Caco-2 (cell line): ENCODE measurements at regions not wholly inside any gene's neighbourhood (a gene's known extent, or its start where the extent isn't known, plus 50 kb on each side); places are given as distances from the start of the nearest gene placed in this dataset.

Experiments used
- BruUV-seq: library from RNA; stranded (reverse); fragments of 400-500 nt; replicated peaks from 2 replicates; lab custom pipeline; 2021; lab: Mats Ljungman, UMichigan
- CTCF ChIA-PET: fragments of 300-600 bp; sonication (Branson Sonifier 250); formaldehyde crosslinking; loops from one replicate; lab custom pipeline; 2022; ENCODE audit warnings: antibody characterized with exemption; lab: Charles Lee
- POLR2A ChIA-PET: fragments of 300-600 bp; sonication (Branson Sonifier 250); formaldehyde crosslinking; loops from one replicate; lab custom pipeline; 2022; ENCODE audit warnings: antibody characterized with exemption; lab: Charles Lee
- DNase-seq, 2 experiments: peaks; one replicate each; pipeline versions ENCODE4 v3.0.0 to v3.0.0-alpha.2; 2020 to 2022
- H3K27me3 ChIP-seq: replicated peaks from 2 replicates; pipeline ENCODE4 v1.6.0; 2011; ENCODE audit warnings: low read length; ENCODE audit not compliant: control insufficient read depth, insufficient read depth
- H3K36me3 ChIP-seq: 2 replicates; pipeline ENCODE4 v1.5.1; 2011; ENCODE audit warnings: low read length; ENCODE audit not compliant: control insufficient read depth, insufficient read depth
- H3K4me1 ChIP-seq: fragments of 250-450 bp; sonication (Bioruptor Pico); 2 replicates; pipeline ENCODE4 v1.5.1; 2020; ENCODE audit warnings: mild to moderate bottlenecking
- H3K4me3 ChIP-seq: 2 replicates; pipeline ENCODE4 v1.5.1; 2011; ENCODE audit warnings: low read depth, mild to moderate bottlenecking, control low read depth, low read length
- H3K9me3 ChIP-seq: fragments of 250-450 bp; sonication (Bioruptor Pico); 2 replicates; pipeline ENCODE4 v1.5.1; 2020; ENCODE audit warnings: mild to moderate bottlenecking, moderate library complexity
- H3K27ac Mint-ChIP-seq: one replicate; pipeline ENCODE4 v1.8.0; 2022; ENCODE audit warnings: mixed read lengths; ENCODE audit not compliant: unreplicated experiment
- H3K27me3 Mint-ChIP-seq: one replicate; pipeline ENCODE4 v1.8.0; 2022; ENCODE audit warnings: mixed read lengths; ENCODE audit not compliant: insufficient read depth, unreplicated experiment
- H3K36me3 Mint-ChIP-seq: one replicate; pipeline ENCODE4 v1.8.0; 2022; ENCODE audit warnings: mild to moderate bottlenecking, mixed read lengths; ENCODE audit not compliant: insufficient read depth, unreplicated experiment
- H3K4me1 Mint-ChIP-seq: one replicate; pipeline ENCODE4 v1.8.0; 2022; ENCODE audit warnings: low read depth, mixed read lengths; ENCODE audit not compliant: unreplicated experiment
- H3K4me3 Mint-ChIP-seq: one replicate; pipeline ENCODE4 v1.8.0; 2022; ENCODE audit warnings: mild to moderate bottlenecking, moderate library complexity, mixed read lengths; ENCODE audit not compliant: unreplicated experiment
- H3K9me3 Mint-ChIP-seq: one replicate; pipeline ENCODE4 v1.8.0; 2022; ENCODE audit warnings: mixed read lengths; ENCODE audit not compliant: unreplicated experiment
- CTCF ChIP-seq, 2 experiments: fragments of 200-600 bp in 1 of 2; IDR thresholded peaks; 1 replicate in 1 of 2; 2 replicates in 1 of 2; pipeline versions ENCODE4 v1.5.1 to v1.8.0; 2011 to 2022; ENCODE audit warnings: antibody characterized with exemption in 1 of 2, control low read depth in 1 of 2, inconsistent platforms in 1 of 2, low read depth in 1 of 2, low read length in 1 of 2, mild to moderate bottlenecking in 1 of 2, moderate library complexity in 1 of 2; ENCODE audit not compliant: insufficient read depth in 1 of 2, severe bottlenecking in 1 of 2, unreplicated experiment in 1 of 2
- intact Hi-C: fragments of 100-400 bp; cut with micrococcal nuclease; formaldehyde crosslinking; loops from one replicate; pipeline ENCODE4 v1.10.0; 2022; ENCODE audit not compliant: unreplicated experiment

DNA sequence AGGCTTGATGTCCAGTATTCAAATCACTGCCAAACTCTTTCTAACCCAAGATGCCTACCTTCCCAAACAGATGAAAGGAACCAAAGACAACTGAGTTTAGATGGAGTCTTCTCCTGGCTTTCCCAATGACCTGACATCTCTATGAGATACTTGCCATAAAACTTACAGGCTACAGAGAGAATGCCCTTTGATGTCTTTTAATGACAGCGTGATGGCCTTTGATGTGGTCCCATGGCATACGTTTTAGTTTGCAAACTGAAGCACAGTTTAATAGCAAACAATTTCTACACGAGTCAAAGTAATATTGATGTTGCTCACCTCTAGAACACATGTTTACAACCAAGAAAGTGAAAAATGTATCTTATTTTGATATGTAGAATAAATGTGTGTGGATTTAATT lies 73.2 kb downstream of the ZIC4 start:
- H3K36me3 ChIP-seq = no peaks in the 10 kb centered on the region
- POLR2A ChIA-PET = no interaction called here
- no TSS peak for BruUV-seq

DNA sequence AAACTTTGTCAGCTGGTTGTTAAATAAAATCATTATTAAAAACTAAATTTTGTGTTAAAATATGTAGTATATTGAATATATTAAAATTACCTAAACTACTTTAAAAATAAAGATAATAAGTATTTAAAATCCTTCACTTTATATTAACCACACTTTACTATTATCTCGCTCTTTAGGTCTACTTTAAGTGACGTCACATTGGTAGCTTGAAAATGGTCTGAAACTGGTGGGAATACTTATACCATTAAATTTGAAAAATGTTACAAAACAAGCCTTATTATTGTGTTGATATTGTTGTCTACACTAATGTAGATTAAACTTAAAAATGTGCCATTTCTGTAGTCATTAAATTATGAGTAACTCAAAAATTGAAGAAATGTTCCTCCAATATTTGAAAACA lies 77.6 kb downstream of the ZIC4 start:
- POLR2A ChIA-PET = no interaction called here
- H3K27me3 ChIP-seq = no peaks in the 10 kb centered on the region
- H3K36me3 Mint-ChIP-seq = no peaks in the 10 kb centered on the region

More for the DNA sequence above, 73.2 kb downstream of the ZIC4 start:
- no peaks in the 10 kb centered on the region for H3K27me3 ChIP-seq
- CTCF ChIA-PET = no interaction called here
- H3K27ac Mint-ChIP-seq = no peak overlapping the region
- H3K9me3 ChIP-seq = no peaks in the 10 kb centered on the region
- H3K4me3 ChIP-seq = no peak overlapping the region
- H3K4me3 Mint-ChIP-seq = no peak overlapping the region
- no peaks in the 10 kb centered on the region for H3K9me3 Mint-ChIP-seq
- H3K36me3 Mint-ChIP-seq = no peaks in the 10 kb centered on the region
- peaks cover 2% of the 10 kb centered on the region for H3K27me3 Mint-ChIP-seq
- H3K4me1 Mint-ChIP-seq = no peaks in the 10 kb centered on the region
- no peak for TF ChIP-seq CTCF (IDR thresholded peaks at IDR 0.05; ENCODE audit: insufficient read depth in 1 of 2, low read depth in 1 of 2, low read length in 1 of 2, severe bottlenecking in 1 of 2, unreplicated experiment in 1 of 2)
- H3K4me1 ChIP-seq = no peaks in the 10 kb centered on the region
- intact Hi-C loops = no loop called here
- no peak for DNase-seq

DNA sequence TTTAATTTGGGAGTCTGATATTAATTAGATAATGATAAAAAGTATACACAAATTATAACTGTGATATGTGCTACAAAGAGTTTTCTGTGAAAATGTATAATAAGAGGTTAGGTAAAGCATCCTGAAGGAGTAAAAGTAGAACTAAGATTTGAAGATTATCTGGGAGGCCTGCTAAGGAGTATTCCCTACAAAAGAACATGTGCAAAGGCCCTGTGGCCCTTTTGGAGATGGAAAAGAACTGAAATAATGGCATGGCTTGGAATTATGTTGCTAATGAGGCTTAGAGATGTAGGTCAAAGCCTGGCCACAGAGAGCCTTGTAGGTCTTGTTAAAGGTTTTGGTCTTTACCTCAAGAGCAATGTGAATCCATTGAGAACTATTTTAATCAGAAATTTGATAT lies 82.0 kb downstream of the ZIC4 start:
- DNase-seq = no peak
- Mint-ChIP-seq H3K27ac (no peak overlapping the region), H3K9me3 (no peaks in the 10 kb centered on the region), H3K36me3 (no peaks in the 10 kb centered on the region), H3K27me3 (no peaks in the 10 kb centered on the region), H3K4me1 (no peaks in the 10 kb centered on the region), H3K4me3 (no peak overlapping the region)
- no TSS peak for BruUV-seq
- Histone ChIP-seq H3K36me3 (no peaks in the 10 kb centered on the region), H3K27me3 (no peaks in the 10 kb centered on the region), H3K4me1 (no peaks in the 10 kb centered on the region), H3K9me3 (no peaks in the 10 kb centered on the region), H3K4me3 (no peak overlapping the region)
- intact Hi-C loops = no loop called here
- POLR2A ChIA-PET = no interaction called here
- CTCF ChIA-PET = no interaction called here
- TF ChIP-seq CTCF (IDR thresholded peaks at IDR 0.05; ENCODE audit: insufficient read depth in 1 of 2, low read depth in 1 of 2, low read length in 1 of 2, severe bottlenecking in 1 of 2, unreplicated experiment in 1 of 2) = no peak

More for the DNA sequence above, 77.6 kb downstream of the ZIC4 start:
- intact Hi-C loops = no loop called here
- no peak for DNase-seq
- no peaks in the 10 kb centered on the region for H3K36me3 ChIP-seq
- no peaks in the 10 kb centered on the region for H3K4me1 ChIP-seq
- BruUV-seq = no TSS peak
- no peaks in the 10 kb centered on the region for H3K9me3 ChIP-seq
- H3K4me1 Mint-ChIP-seq = no peaks in the 10 kb centered on the region
- CTCF ChIA-PET = no interaction called here
- no peak for TF ChIP-seq CTCF (IDR thresholded peaks at IDR 0.05; ENCODE audit: insufficient read depth in 1 of 2, low read depth in 1 of 2, low read length in 1 of 2, severe bottlenecking in 1 of 2, unreplicated experiment in 1 of 2)
- no peaks in the 10 kb centered on the region for H3K27me3 Mint-ChIP-seq
- H3K4me3 ChIP-seq = no peak overlapping the region
- no peaks in the 10 kb centered on the region for H3K9me3 Mint-ChIP-seq
- no peak overlapping the region for H3K27ac Mint-ChIP-seq
- no peak overlapping the region for H3K4me3 Mint-ChIP-seq
